HCEC 1CT (cell line): ENCODE measurements at regions not wholly inside any gene's neighbourhood (a gene's known extent, or its start where the extent isn't known, plus 50 kb on each side); places are given as distances from the start of the nearest gene placed in this dataset.

ENCODE experiments used
- DNase-seq: peaks from one replicate; pipeline ENCODE4 v3.0.0-alpha.2; 2017

- no peak for DNase-seq
Measured at GRCh38 chr5:4142842-4143241, 547.2 kb downstream of the IRX1 start.

- no peak for DNase-seq
Measured at GRCh38 chr5:4144411-4145007, 548.9 kb downstream of the IRX1 start.

- DNase-seq = no peak
Measured at GRCh38 chr5:4145511-4145910, 549.9 kb downstream of the IRX1 start.

GRCh38 chr5:4148009-4148408 lies 552.4 kb downstream of the IRX1 start:
- DNase-seq = no peak

GRCh38 chr5:4150067-4150466 lies 554.4 kb downstream of the IRX1 start:
- DNase-seq = no peak

GRCh38 chr5:4156153-4156552 lies 560.5 kb downstream of the IRX1 start:
- no peak for DNase-seq

- DNase-seq = no peak
Measured at GRCh38 chr5:4156889-4157288, 561.3 kb downstream of the IRX1 start.

GRCh38 chr5:4158750-4159447 lies 563.3 kb downstream of the IRX1 start:
- DNase-seq = no peak

- DNase-seq = no peak
Measured at GRCh38 chr5:4159681-4160080, 564.0 kb downstream of the IRX1 start.

- DNase-seq = no peak
Measured at GRCh38 chr5:4164167-4164566, 568.5 kb downstream of the IRX1 start.

- DNase-seq = no peak
Measured at GRCh38 chr5:4180703-4181102, 585.1 kb downstream of the IRX1 start.

- DNase-seq = no peak
Measured at GRCh38 chr5:4182144-4182543, 586.5 kb downstream of the IRX1 start.

- DNase-seq = no peak
Measured at GRCh38 chr5:4185127-4185526, 589.5 kb downstream of the IRX1 start.

GRCh38 chr5:4188704-4189103 lies 593.1 kb downstream of the IRX1 start:
- no peak for DNase-seq

- DNase-seq = no peak
Measured at GRCh38 chr5:4189317-4189716, 593.7 kb downstream of the IRX1 start.

GRCh38 chr5:4191041-4191440 lies 595.4 kb downstream of the IRX1 start:
- DNase-seq = no peak

- no peak for DNase-seq
Measured at GRCh38 chr5:4191703-4192102, 596.1 kb downstream of the IRX1 start.

- DNase-seq = no peak
Measured at GRCh38 chr5:4192111-4192510, 596.5 kb downstream of the IRX1 start.

- no peak for DNase-seq
Measured at GRCh38 chr5:4196744-4197143, 601.1 kb downstream of the IRX1 start.

GRCh38 chr5:4197151-4197550 lies 601.5 kb downstream of the IRX1 start:
- no peak for DNase-seq

GRCh38 chr5:4198461-4198860 lies 602.8 kb downstream of the IRX1 start:
- no peak for DNase-seq

- no peak for DNase-seq
Measured at GRCh38 chr5:4199049-4199841, 603.6 kb downstream of the IRX1 start.

- no peak for DNase-seq
Measured at GRCh38 chr5:4203146-4203545, 607.5 kb downstream of the IRX1 start.
